ENCODE measurements at regions not wholly inside any gene's neighbourhood (a gene's known extent, or its start where the extent isn't known, plus 50 kb on each side); places are given as distances from the start of the nearest gene placed in this dataset.

DNA sequence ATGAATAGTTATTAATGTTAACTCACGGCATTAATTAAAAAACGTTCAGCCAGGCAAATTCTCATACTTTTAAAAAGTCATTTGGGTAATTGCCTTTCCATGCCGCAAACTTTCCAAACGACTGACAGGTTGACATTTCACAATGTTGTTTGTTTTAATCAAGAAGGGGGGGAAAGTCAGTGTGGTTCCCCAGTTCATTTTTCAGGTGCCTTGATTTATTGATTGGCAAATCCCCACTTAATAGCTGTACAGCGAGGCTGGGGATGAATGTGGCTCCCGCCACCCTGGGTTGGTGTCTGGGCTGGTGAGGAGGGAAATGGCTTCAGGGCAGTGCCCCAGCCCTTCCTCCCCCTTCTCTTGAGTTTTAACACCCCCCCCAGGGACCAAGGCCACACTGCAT is 318.0 kb downstream of the SOX9 start:
- no peak overlapping the region for H3K4me3 ChIP-seq (ENCODE audit: low read length)
- DNase-seq (ENCODE audit: low read depth), result no peak
- TF ChIP-seq, protein P1, sequence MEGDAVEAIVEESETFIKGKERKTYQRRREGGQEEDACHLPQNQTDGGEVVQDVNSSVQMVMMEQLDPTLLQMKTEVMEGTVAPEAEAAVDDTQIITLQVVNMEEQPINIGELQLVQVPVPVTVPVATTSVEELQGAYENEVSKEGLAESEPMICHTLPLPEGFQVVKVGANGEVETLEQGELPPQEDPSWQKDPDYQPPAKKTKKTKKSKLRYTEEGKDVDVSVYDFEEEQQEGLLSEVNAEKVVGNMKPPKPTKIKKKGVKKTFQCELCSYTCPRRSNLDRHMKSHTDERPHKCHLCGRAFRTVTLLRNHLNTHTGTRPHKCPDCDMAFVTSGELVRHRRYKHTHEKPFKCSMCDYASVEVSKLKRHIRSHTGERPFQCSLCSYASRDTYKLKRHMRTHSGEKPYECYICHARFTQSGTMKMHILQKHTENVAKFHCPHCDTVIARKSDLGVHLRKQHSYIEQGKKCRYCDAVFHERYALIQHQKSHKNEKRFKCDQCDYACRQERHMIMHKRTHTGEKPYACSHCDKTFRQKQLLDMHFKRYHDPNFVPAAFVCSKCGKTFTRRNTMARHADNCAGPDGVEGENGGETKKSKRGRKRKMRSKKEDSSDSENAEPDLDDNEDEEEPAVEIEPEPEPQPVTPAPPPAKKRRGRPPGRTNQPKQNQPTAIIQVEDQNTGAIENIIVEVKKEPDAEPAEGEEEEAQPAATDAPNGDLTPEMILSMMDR (conservative IDR thresholded peaks at IDR 0.05; ENCODE audit: low read depth, low read length), result no peak

DNA sequence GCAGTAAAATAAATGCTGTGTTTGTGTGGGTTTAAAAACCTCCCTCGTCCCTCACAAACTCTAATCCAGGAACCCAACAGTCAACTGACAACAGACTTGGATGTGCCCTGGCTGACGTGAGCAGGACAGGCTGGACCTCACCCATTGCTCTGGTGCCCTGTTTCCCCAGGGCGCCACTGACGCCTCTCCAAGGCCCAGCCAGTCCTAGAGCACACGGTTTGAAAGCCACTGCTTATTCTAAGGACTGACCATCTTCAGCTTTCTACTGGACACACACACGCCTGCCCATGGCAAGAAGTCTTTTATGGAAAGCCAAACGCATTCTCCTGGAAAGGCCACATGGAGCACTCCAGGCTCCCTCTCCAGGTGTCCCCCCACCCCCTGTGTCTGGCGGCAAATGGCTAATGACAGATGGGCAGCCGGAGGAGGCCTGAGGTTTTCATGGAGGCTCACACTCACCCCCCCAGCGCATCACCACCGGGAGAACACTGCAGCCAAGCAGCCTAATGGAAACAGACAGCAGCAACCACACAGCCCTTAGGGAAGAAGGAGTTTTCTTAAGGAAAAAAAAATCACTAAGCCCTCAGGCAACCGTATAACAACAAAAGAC is 319.2 kb downstream of the SOX9 start:
- no peak for DNase-seq (ENCODE audit: low read depth)
- no peak overlapping the region for H3K4me3 ChIP-seq (ENCODE audit: low read length)
- TF ChIP-seq, protein P1 (conservative IDR thresholded peaks at IDR 0.05; ENCODE audit: low read depth, low read length), result no peak

- H3K4me3 ChIP-seq (ENCODE audit: low read length), result no peak overlapping the region
- DNase-seq (ENCODE audit: low read depth), result no peak
- TF ChIP-seq, protein P1 (conservative IDR thresholded peaks at IDR 0.05; ENCODE audit: low read depth, low read length), result no peak
Observed at GRCh38 chr17:72440961-72441360, 320.1 kb downstream of the SOX9 start.

- no peak overlapping the region for H3K4me3 ChIP-seq (ENCODE audit: low read length)
- DNase-seq (ENCODE audit: low read depth), result no peak
- TF ChIP-seq, protein P1 (conservative IDR thresholded peaks at IDR 0.05; ENCODE audit: low read depth, low read length), result no peak
Observed at GRCh38 chr17:72441909-72442308, 321.1 kb downstream of the SOX9 start.

- no peak for DNase-seq (ENCODE audit: low read depth)
- TF ChIP-seq, protein P1 (conservative IDR thresholded peaks at IDR 0.05; ENCODE audit: low read depth, low read length), result no peak
- H3K4me3 ChIP-seq (ENCODE audit: low read length), result no peak overlapping the region
Observed at GRCh38 chr17:72444517-72445054, 323.8 kb downstream of the SOX9 start.

DNA sequence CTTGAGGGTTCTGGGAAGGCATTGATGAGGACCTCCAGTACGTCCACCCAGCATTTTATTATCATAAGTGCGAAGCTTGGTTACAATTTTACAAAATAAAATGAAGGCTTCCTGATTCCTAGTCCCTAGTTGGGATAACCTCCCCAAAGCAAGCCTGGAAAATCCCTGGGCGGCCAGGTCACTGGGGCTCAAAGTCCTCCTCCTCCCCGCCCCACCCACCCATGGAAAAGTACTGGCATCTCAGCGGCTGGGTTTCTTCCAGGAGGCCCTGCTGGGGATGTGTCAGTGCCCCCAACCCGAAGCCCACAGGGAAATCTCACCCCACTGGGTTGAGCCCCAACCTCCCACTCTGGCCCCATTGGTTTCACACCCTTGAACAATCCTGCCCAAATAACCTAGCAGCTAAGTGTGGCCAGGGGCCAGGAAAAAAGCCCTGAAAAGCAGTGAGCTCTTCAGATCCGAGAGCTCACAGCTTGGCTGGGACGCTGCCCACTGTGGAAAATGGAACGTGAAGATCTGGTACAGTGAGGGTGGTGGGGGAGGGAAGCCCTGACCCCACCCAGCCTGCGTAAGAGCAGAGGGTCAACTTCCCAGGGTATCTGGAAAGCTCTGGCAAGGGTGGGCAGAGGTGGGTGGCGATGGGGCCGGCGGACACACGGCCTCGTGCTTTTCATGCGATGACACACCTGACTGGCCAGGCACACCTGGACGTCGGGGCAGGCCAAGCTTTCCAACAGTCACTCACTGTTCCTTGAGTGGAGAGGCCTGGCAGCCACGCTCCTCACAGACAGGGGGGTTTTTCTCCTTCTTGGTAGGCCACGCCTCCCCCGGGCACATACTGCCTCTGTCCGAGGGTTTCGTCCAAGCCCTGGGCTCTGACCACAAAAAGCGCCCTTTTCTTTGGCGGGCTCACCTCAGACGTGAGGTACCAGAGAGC is 324.5 kb downstream of the SOX9 start:
- TF ChIP-seq, protein P1 (conservative IDR thresholded peaks at IDR 0.05; ENCODE audit: low read depth, low read length), result no peak
- H3K4me3 ChIP-seq (ENCODE audit: low read length), result no peak overlapping the region
- DNase-seq (ENCODE audit: low read depth), result no peak
